SK-N-SH (cell line): ENCODE measurements at regions not wholly inside any gene's neighbourhood (a gene's known extent, or its start where the extent isn't known, plus 50 kb on each side); places are given as distances from the start of the nearest gene placed in this dataset.

Experiments
- EP300 ChIP-seq, 2 experiments: IDR thresholded peaks; 2 replicates each; pipeline versions ENCODE4 v1.4.0 to v1.6.1; 2012; ENCODE audit warnings: borderline replicate concordance in 1 of 2, low read depth in 1 of 2, low read length in 1 of 2
- EZH2phosphoT487 ChIP-seq: fragments of 200-600 bp; sonication (generic); IDR thresholded peaks from 2 replicates; pipeline ENCODE4 v1.6.1; 2017; ENCODE audit warnings: low read depth, mixed run types, mild to moderate bottlenecking, antibody characterized with exemption, moderate library complexity, borderline replicate concordance
- FOXM1 ChIP-seq: IDR thresholded peaks from 2 replicates; pipeline ENCODE4 v1.4.0; 2012; ENCODE audit warnings: low read depth, mild to moderate bottlenecking
- GABPA ChIP-seq: IDR thresholded peaks from 2 replicates; pipeline ENCODE4 v1.4.0; 2012; ENCODE audit warnings: low read depth, mild to moderate bottlenecking
- MAX ChIP-seq: IDR thresholded peaks from 2 replicates; pipeline ENCODE4 v1.4.0; 2012; ENCODE audit warnings: low read depth
- POLR2AphosphoS5 ChIP-seq: IDR thresholded peaks from 2 replicates; pipeline ENCODE4 v1.6.1; 2012; ENCODE audit warnings: low read depth, low read length
- RFX5 ChIP-seq: IDR thresholded peaks from 2 replicates; pipeline ENCODE4 v1.6.1; 2012; ENCODE audit warnings: mild to moderate bottlenecking, improper control_type of control experiment, low read length
- TF ChIP-seq, protein P1 (sequence below): fragments of 200-600 bp; sonication (generic); IDR thresholded peaks from 2 replicates; pipeline ENCODE4 v1.6.1; 2017; ENCODE audit warnings: antibody characterized with exemption, mild to moderate bottlenecking, moderate library complexity
- TF ChIP-seq, protein P2 (sequence below): fragments of 150-350 bp; IDR thresholded peaks from 2 replicates; pipeline ENCODE4 v1.6.1; 2016; ENCODE audit warnings: mild to moderate bottlenecking, low read depth, low read length
- TF ChIP-seq, protein P3 (sequence below): IDR thresholded peaks from 2 replicates; pipeline ENCODE4 v1.4.0; 2012; ENCODE audit warnings: low read depth, borderline replicate concordance
- TF ChIP-seq, protein P4 (sequence below): IDR thresholded peaks from 2 replicates; pipeline ENCODE4 v1.6.1; 2012; ENCODE audit warnings: mild to moderate bottlenecking, low read depth, low read length, moderate library complexity

GRCh38 chr4:144284026-144284425 lies 143.5 kb upstream of the GYPA start:
- TF ChIP-seq, protein P1, sequence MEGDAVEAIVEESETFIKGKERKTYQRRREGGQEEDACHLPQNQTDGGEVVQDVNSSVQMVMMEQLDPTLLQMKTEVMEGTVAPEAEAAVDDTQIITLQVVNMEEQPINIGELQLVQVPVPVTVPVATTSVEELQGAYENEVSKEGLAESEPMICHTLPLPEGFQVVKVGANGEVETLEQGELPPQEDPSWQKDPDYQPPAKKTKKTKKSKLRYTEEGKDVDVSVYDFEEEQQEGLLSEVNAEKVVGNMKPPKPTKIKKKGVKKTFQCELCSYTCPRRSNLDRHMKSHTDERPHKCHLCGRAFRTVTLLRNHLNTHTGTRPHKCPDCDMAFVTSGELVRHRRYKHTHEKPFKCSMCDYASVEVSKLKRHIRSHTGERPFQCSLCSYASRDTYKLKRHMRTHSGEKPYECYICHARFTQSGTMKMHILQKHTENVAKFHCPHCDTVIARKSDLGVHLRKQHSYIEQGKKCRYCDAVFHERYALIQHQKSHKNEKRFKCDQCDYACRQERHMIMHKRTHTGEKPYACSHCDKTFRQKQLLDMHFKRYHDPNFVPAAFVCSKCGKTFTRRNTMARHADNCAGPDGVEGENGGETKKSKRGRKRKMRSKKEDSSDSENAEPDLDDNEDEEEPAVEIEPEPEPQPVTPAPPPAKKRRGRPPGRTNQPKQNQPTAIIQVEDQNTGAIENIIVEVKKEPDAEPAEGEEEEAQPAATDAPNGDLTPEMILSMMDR, result no peak
- TF ChIP-seq MAX (no peak), GABPA (no peak), EZH2phosphoT487 (no peak), EP300 (IDR thresholded peaks at IDR 0.05; ENCODE audit: borderline replicate concordance in 1 of 2, low read depth in 1 of 2, low read length in 1 of 2) (no peak), POLR2AphosphoS5 (no peak), FOXM1 (no peak), RFX5 (no peak)
- TF ChIP-seq, protein P2, sequence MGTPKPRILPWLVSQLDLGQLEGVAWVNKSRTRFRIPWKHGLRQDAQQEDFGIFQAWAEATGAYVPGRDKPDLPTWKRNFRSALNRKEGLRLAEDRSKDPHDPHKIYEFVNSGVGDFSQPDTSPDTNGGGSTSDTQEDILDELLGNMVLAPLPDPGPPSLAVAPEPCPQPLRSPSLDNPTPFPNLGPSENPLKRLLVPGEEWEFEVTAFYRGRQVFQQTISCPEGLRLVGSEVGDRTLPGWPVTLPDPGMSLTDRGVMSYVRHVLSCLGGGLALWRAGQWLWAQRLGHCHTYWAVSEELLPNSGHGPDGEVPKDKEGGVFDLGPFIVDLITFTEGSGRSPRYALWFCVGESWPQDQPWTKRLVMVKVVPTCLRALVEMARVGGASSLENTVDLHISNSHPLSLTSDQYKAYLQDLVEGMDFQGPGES, result no peak
- TF ChIP-seq, protein P3, sequence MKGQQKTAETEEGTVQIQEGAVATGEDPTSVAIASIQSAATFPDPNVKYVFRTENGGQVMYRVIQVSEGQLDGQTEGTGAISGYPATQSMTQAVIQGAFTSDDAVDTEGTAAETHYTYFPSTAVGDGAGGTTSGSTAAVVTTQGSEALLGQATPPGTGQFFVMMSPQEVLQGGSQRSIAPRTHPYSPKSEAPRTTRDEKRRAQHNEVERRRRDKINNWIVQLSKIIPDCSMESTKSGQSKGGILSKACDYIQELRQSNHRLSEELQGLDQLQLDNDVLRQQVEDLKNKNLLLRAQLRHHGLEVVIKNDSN, result no peak
- TF ChIP-seq, protein P4, sequence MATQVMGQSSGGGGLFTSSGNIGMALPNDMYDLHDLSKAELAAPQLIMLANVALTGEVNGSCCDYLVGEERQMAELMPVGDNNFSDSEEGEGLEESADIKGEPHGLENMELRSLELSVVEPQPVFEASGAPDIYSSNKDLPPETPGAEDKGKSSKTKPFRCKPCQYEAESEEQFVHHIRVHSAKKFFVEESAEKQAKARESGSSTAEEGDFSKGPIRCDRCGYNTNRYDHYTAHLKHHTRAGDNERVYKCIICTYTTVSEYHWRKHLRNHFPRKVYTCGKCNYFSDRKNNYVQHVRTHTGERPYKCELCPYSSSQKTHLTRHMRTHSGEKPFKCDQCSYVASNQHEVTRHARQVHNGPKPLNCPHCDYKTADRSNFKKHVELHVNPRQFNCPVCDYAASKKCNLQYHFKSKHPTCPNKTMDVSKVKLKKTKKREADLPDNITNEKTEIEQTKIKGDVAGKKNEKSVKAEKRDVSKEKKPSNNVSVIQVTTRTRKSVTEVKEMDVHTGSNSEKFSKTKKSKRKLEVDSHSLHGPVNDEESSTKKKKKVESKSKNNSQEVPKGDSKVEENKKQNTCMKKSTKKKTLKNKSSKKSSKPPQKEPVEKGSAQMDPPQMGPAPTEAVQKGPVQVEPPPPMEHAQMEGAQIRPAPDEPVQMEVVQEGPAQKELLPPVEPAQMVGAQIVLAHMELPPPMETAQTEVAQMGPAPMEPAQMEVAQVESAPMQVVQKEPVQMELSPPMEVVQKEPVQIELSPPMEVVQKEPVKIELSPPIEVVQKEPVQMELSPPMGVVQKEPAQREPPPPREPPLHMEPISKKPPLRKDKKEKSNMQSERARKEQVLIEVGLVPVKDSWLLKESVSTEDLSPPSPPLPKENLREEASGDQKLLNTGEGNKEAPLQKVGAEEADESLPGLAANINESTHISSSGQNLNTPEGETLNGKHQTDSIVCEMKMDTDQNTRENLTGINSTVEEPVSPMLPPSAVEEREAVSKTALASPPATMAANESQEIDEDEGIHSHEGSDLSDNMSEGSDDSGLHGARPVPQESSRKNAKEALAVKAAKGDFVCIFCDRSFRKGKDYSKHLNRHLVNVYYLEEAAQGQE, result no peak
